ENCODE measurements at regions not wholly inside any gene's neighbourhood (a gene's known extent, or its start where the extent isn't known, plus 50 kb on each side); places are given as distances from the start of the nearest gene placed in this dataset.

GRCh38 chr5:33268374-33268773 is 172.4 kb upstream of the TARS1 start:
- TF ChIP-seq POLR2A (IDR thresholded peaks at IDR 0.05; ENCODE audit: low read depth, low read length) = no peak
- TF ChIP-seq TAF1 (IDR thresholded peaks at IDR 0.05; ENCODE audit: borderline replicate concordance, low read depth, low read length) = no peak
- no peak for TF ChIP-seq POLR2AphosphoS5 (IDR thresholded peaks at IDR 0.05; ENCODE audit: low read depth, low read length)
